Natural killer cell treated with Interleukin-12 subunit alpha and Interleukin-12 subunit beta and Interleukin-15 and Interleukin-18, amount 100 ng/mL, for 72 hours (primary cell): ENCODE measurements at regions not wholly inside any gene's neighbourhood (a gene's known extent, or its start where the extent isn't known, plus 50 kb on each side); places are given as distances from the start of the nearest gene placed in this dataset.

Source experiments
- ATAC-seq, 2 donors: fragments of 150-1000 bp; cut with Tn5 transposase in 1 of 2; sonication (Bioruptor Pico), chemical (Tn5 transposase) in 1 of 2; 2 replicates each; pipeline ENCODE4 v1.10.0; 2021
- DNase-seq: peaks from one replicate; pipeline ENCODE4 v3.0.0; 2022; ENCODE audit warnings: low spot score
- H3K27ac Mint-ChIP-seq, 2 donors: 1 replicate in 1 of 2; 2 replicates in 1 of 2; pipeline ENCODE4 v1.8.0; 2022; ENCODE audit warnings: mixed read lengths in 2 of 2, mild to moderate bottlenecking in 1 of 2, moderate library complexity in 1 of 2
- H3K27me3 Mint-ChIP-seq, 2 donors: 1 replicate in 1 of 2; 2 replicates in 1 of 2; pipeline ENCODE4 v1.8.0; 2022; ENCODE audit warnings: mixed read lengths in 2 of 2
- H3K36me3 Mint-ChIP-seq: one replicate; pipeline ENCODE4 v1.8.0; 2022; ENCODE audit warnings: mixed read lengths
- H3K4me1 Mint-ChIP-seq, 2 donors: 1 replicate in 1 of 2; 2 replicates in 1 of 2; pipeline ENCODE4 v1.8.0; 2022; ENCODE audit warnings: low read depth in 2 of 2, mixed read lengths in 2 of 2, mild to moderate bottlenecking in 1 of 2
- H3K4me3 Mint-ChIP-seq: one replicate; pipeline ENCODE4 v1.8.0; 2022; ENCODE audit warnings: mixed read lengths
- H3K9me3 Mint-ChIP-seq: 2 replicates; pipeline ENCODE4 v1.8.0; 2022; ENCODE audit warnings: mixed read lengths

- Mint-ChIP-seq H3K27ac (no peak overlapping the region), H3K9me3 (no peaks in the 10 kb centered on the region), H3K27me3 (peaks cover 7 to 25% of the 10 kb centered on the region in 2 donors), H3K4me1 (no peaks in the 10 kb centered on the region), H3K4me3 (no peak overlapping the region), H3K36me3 (no peaks in the 10 kb centered on the region)
- DNase-seq (no peak), ATAC-seq (no peak)
Observed at GRCh38 chr15:39315206-39315850, 265.6 kb upstream of the THBS1 start.

GRCh38 chr15:39317225-39317624 is 263.7 kb upstream of the THBS1 start:
- DNase-seq (no peak), ATAC-seq (no peak)
- H3K36me3 Mint-ChIP-seq: peaks cover 5% of the 10 kb centered on the region
- H3K27me3 Mint-ChIP-seq: peaks cover 12 to 25% of the 10 kb centered on the region in 2 donors
- H3K4me3 Mint-ChIP-seq: no peak overlapping the region
- H3K27ac Mint-ChIP-seq: no peak overlapping the region
- H3K4me1 Mint-ChIP-seq: no peaks in the 10 kb centered on the region
- no peaks in the 10 kb centered on the region for H3K9me3 Mint-ChIP-seq

GRCh38 chr15:39318231-39318630 is 262.6 kb upstream of the THBS1 start:
- no peak overlapping the region for H3K4me3 Mint-ChIP-seq
- no peaks in the 10 kb centered on the region for H3K9me3 Mint-ChIP-seq

GRCh38 chr15:39320355-39320754 is 260.5 kb upstream of the THBS1 start:
- H3K4me3 Mint-ChIP-seq: no peak overlapping the region
- no peaks in the 10 kb centered on the region for H3K4me1 Mint-ChIP-seq
- no peak overlapping the region for H3K27ac Mint-ChIP-seq
- peaks cover 17 to 29% of the 10 kb centered on the region in 2 donors for H3K27me3 Mint-ChIP-seq
- ATAC-seq (no peak), DNase-seq (no peak)
- peaks cover 5% of the 10 kb centered on the region for H3K36me3 Mint-ChIP-seq
- H3K9me3 Mint-ChIP-seq: no peaks in the 10 kb centered on the region

More at GRCh38 chr15:39318231-39318630, 262.6 kb upstream of the THBS1 start:
- DNase-seq (no peak), ATAC-seq (no peak)
- Mint-ChIP-seq H3K36me3 (peaks cover 5% of the 10 kb centered on the region), H3K4me1 (no peaks in the 10 kb centered on the region), H3K27ac (no peak overlapping the region), H3K27me3 (peaks cover 12 to 25% of the 10 kb centered on the region in 2 donors)

- peaks cover 20 to 31% of the 10 kb centered on the region in 2 donors for H3K27me3 Mint-ChIP-seq
- H3K27ac Mint-ChIP-seq: no peak overlapping the region
- no peaks in the 10 kb centered on the region for H3K4me1 Mint-ChIP-seq
- H3K4me3 Mint-ChIP-seq: no peak overlapping the region
- no peak for ATAC-seq
- H3K9me3 Mint-ChIP-seq: no peaks in the 10 kb centered on the region
- H3K36me3 Mint-ChIP-seq: peaks cover 5% of the 10 kb centered on the region
- DNase-seq: no peak
Observed at GRCh38 chr15:39320886-39321285, 260.0 kb upstream of the THBS1 start.

GRCh38 chr15:39321977-39322376 is 258.9 kb upstream of the THBS1 start:
- Mint-ChIP-seq H3K4me3 (no peak overlapping the region), H3K4me1 (no peaks in the 10 kb centered on the region)
- no peak for DNase-seq

GRCh38 chr15:39323157-39323556 is 257.7 kb upstream of the THBS1 start:
- Mint-ChIP-seq H3K27me3 (peaks cover 23 to 36% of the 10 kb centered on the region in 2 donors), H3K4me3 (no peak overlapping the region), H3K36me3 (peaks cover 5% of the 10 kb centered on the region), H3K27ac (no peak overlapping the region), H3K9me3 (no peaks in the 10 kb centered on the region), H3K4me1 (no peaks in the 10 kb centered on the region)
- no peak for DNase-seq
- ATAC-seq: no peak

More at GRCh38 chr15:39321977-39322376, 258.9 kb upstream of the THBS1 start:
- Mint-ChIP-seq H3K27me3 (peaks cover 21 to 33% of the 10 kb centered on the region in 2 donors), H3K27ac (no peak overlapping the region), H3K9me3 (no peaks in the 10 kb centered on the region), H3K36me3 (peaks cover 5% of the 10 kb centered on the region)
- no peak for ATAC-seq

GRCh38 chr15:39323706-39324105 is 257.2 kb upstream of the THBS1 start:
- DNase-seq: no peak
- Mint-ChIP-seq H3K36me3 (peaks cover 5% of the 10 kb centered on the region), H3K4me3 (no peak overlapping the region), H3K9me3 (no peaks in the 10 kb centered on the region), H3K27ac (no peak overlapping the region), H3K27me3 (peaks cover 21 to 30% of the 10 kb centered on the region in 2 donors), H3K4me1 (no peaks in the 10 kb centered on the region)
- ATAC-seq: no peak

- H3K4me1 Mint-ChIP-seq: no peaks in the 10 kb centered on the region
- ATAC-seq: no peak
- H3K36me3 Mint-ChIP-seq: no peaks in the 10 kb centered on the region
- no peak overlapping the region for H3K27ac Mint-ChIP-seq
- no peaks in the 10 kb centered on the region for H3K9me3 Mint-ChIP-seq
- no peak for DNase-seq
- H3K4me3 Mint-ChIP-seq: no peak overlapping the region
- peaks cover 24 to 35% of the 10 kb centered on the region in 2 donors for H3K27me3 Mint-ChIP-seq
Observed at GRCh38 chr15:39326306-39326975, 254.4 kb upstream of the THBS1 start.

- no peaks in the 10 kb centered on the region for H3K4me1 Mint-ChIP-seq
- no peaks in the 10 kb centered on the region for H3K9me3 Mint-ChIP-seq
- no peak overlapping the region for H3K4me3 Mint-ChIP-seq
- DNase-seq (no peak), ATAC-seq (peak; percentile 62 to 78)
- peaks cover 26 to 35% of the 10 kb centered on the region in 2 donors for H3K27me3 Mint-ChIP-seq
- no peak overlapping the region for H3K27ac Mint-ChIP-seq
- no peaks in the 10 kb centered on the region for H3K36me3 Mint-ChIP-seq
Observed at GRCh38 chr15:39327005-39327730, 253.7 kb upstream of the THBS1 start.

GRCh38 chr15:39330061-39330460 is 250.8 kb upstream of the THBS1 start:
- H3K4me3 Mint-ChIP-seq: no peak overlapping the region
- no peak for ATAC-seq
- no peaks in the 10 kb centered on the region for H3K9me3 Mint-ChIP-seq
- DNase-seq: no peak
- no peaks in the 10 kb centered on the region for H3K4me1 Mint-ChIP-seq
- H3K27ac Mint-ChIP-seq: no peak overlapping the region
- H3K27me3 Mint-ChIP-seq: peaks cover 23% of the 10 kb centered on the region in 2 donors
- H3K36me3 Mint-ChIP-seq: no peaks in the 10 kb centered on the region

GRCh38 chr15:39331584-39331983 is 249.3 kb upstream of the THBS1 start:
- ATAC-seq (no peak), DNase-seq (no peak)
- Mint-ChIP-seq H3K4me1 (no peaks in the 10 kb centered on the region), H3K9me3 (no peaks in the 10 kb centered on the region), H3K27ac (no peak overlapping the region), H3K27me3 (peaks cover 14 to 20% of the 10 kb centered on the region in 2 donors), H3K4me3 (no peak overlapping the region), H3K36me3 (no peaks in the 10 kb centered on the region)

GRCh38 chr15:39332846-39333245 is 248.0 kb upstream of the THBS1 start:
- Mint-ChIP-seq H3K36me3 (no peaks in the 10 kb centered on the region), H3K4me1 (no peaks in the 10 kb centered on the region), H3K27ac (no peak overlapping the region), H3K27me3 (peaks cover 11 to 17% of the 10 kb centered on the region in 2 donors), H3K9me3 (no peaks in the 10 kb centered on the region), H3K4me3 (no peak overlapping the region)
- ATAC-seq (no peak), DNase-seq (no peak)

- no peaks in the 10 kb centered on the region for H3K36me3 Mint-ChIP-seq
- H3K27ac Mint-ChIP-seq: no peak overlapping the region
- H3K4me3 Mint-ChIP-seq: no peak overlapping the region
- ATAC-seq: no peak
- no peak for DNase-seq
- H3K4me1 Mint-ChIP-seq: no peaks in the 10 kb centered on the region
- peaks cover 16 to 17% of the 10 kb centered on the region in 2 donors for H3K27me3 Mint-ChIP-seq
- no peaks in the 10 kb centered on the region for H3K9me3 Mint-ChIP-seq
Observed at GRCh38 chr15:39333393-39333792, 247.5 kb upstream of the THBS1 start.
